Erythroblast (primary cell): ENCODE measurements at regions not wholly inside any gene's neighbourhood (a gene's known extent, or its start where the extent isn't known, plus 50 kb on each side); places are given as distances from the start of the nearest gene placed in this dataset.
"Not testable (repeated sequence)": the region's sequence is repeated elsewhere in the genome, so short reads cannot be mapped to it uniquely, and the experiment has no call there.

Experiments used
- GATA1 ChIP-seq: IDR thresholded peaks from 2 replicates; pipeline ENCODE4 v1.6.1; 2011; ENCODE audit warnings: low read depth, mild to moderate bottlenecking, control low read depth, low read length, moderate library complexity
- POLR2A ChIP-seq: IDR thresholded peaks from 2 replicates; pipeline ENCODE4 v1.6.1; 2011; ENCODE audit warnings: mild to moderate bottlenecking, low read length

GRCh38 chr2:235109561-235109960 lies 157.7 kb downstream of the SH3BP4 start:
- not testable (repeated sequence) for TF ChIP-seq POLR2A, GATA1
